Esophagus muscularis mucosa (tissue), 4 donors: ENCODE measurements at regions not wholly inside any gene's neighbourhood (a gene's known extent, or its start where the extent isn't known, plus 50 kb on each side); places are given as distances from the start of the nearest gene placed in this dataset.
A peak's percentile ranks its signal among the peaks of the same experiment; 100 is the strongest.

ENCODE experiments used
- DNase-seq: peaks from one replicate; pipeline ENCODE4 v3.0.0-alpha.2; 2017; ENCODE audit errors: extremely low spot score
- H3K27ac ChIP-seq, 4 donors: fragments of 200-600 bp; sonication (generic); replicated peaks in 1 of 4; 1 replicate in 3 of 4; 2 replicates in 1 of 4; pipeline ENCODE4 v1.5.1; 2016 to 2019; ENCODE audit warnings: mild to moderate bottlenecking in 1 of 4
- H3K27me3 ChIP-seq, 4 donors: fragments of 200-600 bp; sonication (generic); one replicate each; pipeline versions ENCODE4 v1.5.1 to v1.6.0; 2016 to 2019
- H3K36me3 ChIP-seq, 4 donors: fragments of 200-600 bp; sonication (generic); one replicate each; pipeline ENCODE4 v1.5.1; 2016 to 2019
- H3K4me1 ChIP-seq, 4 donors: fragments of 200-600 bp; sonication (generic); one replicate each; pipeline ENCODE4 v1.5.1; 2016 to 2019
- H3K4me3 ChIP-seq, 4 donors: fragments of 200-600 bp; sonication (generic); 1 replicate in 2 of 4; 2 replicates in 2 of 4; pipeline ENCODE4 v1.5.1; 2016 to 2019; ENCODE audit warnings: mild to moderate bottlenecking in 4 of 4, moderate library complexity in 1 of 4
- H3K9me3 ChIP-seq, 4 donors: fragments of 200-600 bp; sonication (generic); 1 replicate in 3 of 4; 2 replicates in 1 of 4; pipeline ENCODE4 v1.5.1; 2016 to 2019
- CTCF ChIP-seq, 3 experiments: fragments of 200-600 bp in 2 of 3; fragments of 450-650 bp in 1 of 3; sonication (generic) in 2 of 3; IDR thresholded peaks; one replicate each; pipeline ENCODE4 v1.5.1; 2017 to 2019; ENCODE audit warnings: antibody characterized with exemption in 3 of 3, mild to moderate bottlenecking in 2 of 3, moderate library complexity in 1 of 3
- EP300 ChIP-seq: sonication (generic); formaldehyde crosslinking; IDR thresholded peaks from one replicate; pipeline ENCODE4 v1.6.1; 2017; ENCODE audit warnings: antibody characterized with exemption
- POLR2A ChIP-seq: fragments of 450-650 bp; IDR thresholded peaks from one replicate; pipeline ENCODE4 v1.6.1; 2017; ENCODE audit warnings: antibody characterized with exemption, moderate library complexity, mild to moderate bottlenecking, low read depth
- POLR2AphosphoS5 ChIP-seq, 2 donors: sonication (generic); formaldehyde crosslinking; IDR thresholded peaks; one replicate each; pipeline ENCODE4 v1.6.1; 2017; ENCODE audit warnings: antibody characterized with exemption in 2 of 2
- WGBS: methylation state at CpG from one replicate; pipeline ENCODE4 v1.1.5; 2018; 5-methylcytosine and 5-hydroxymethylcytosine counted together
- intact Hi-C: fragments of 100-400 bp; cut with DNase I; formaldehyde crosslinking; loops from one replicate; pipeline ENCODE4 v1.15.1; 2023

DNA sequence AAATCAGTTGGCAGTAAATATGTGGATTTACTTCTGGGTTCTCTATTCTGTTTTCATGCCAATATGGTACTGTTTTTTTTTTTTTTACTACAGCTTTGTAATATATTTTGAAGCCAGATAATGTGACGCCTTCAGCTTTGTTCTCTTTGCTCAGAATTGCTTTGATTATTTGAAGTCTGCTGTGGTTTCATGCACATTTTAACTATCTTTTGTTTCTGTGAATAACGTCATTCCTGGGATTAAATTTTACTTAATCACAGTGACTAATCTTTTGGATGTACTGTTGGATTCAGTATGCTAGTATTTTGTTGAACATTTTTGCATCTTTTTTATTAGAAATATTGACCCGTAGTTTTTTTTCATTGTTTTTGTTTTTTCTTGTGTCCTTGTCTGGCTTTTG is 576.5 kb downstream of the ZNF385D start:
- intact Hi-C loops: no loop called here

DNA sequence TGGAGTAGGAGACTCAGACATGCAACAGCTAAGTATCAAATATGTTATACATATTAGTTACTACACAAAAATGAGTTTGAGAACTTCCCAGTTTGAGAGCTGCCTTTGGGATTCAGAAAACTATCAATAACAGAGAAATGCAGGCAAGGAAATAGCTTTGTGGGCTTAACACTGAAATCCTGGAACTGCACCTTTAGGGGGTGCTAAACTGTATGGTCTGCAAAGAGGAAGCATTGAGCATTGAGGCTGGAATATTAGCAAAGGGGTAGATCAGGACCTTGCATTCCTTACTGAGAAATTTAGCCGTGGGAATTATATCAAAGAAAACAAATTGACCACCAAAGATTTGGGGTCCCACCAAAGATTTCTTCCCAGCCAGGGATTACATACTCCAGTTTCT is 580.0 kb downstream of the ZNF385D start:
- H3K27ac ChIP-seq: no peak overlapping the region
- DNase-seq: no peak
- 71% methylated on average over 1 of the region's 1 CpG for WGBS
- H3K36me3 ChIP-seq: no peaks in the 10 kb centered on the region
- peaks cover 0 to 4% (median under 1%) of the 10 kb centered on the region in 4 donors for H3K9me3 ChIP-seq
- H3K27me3 ChIP-seq: no peaks in the 10 kb centered on the region
- no peaks in the 10 kb centered on the region for H3K4me1 ChIP-seq
- no peak for TF ChIP-seq POLR2AphosphoS5 (IDR thresholded peaks at IDR 0.05)
- peak in 1 of 3 experiments; percentile 20 for TF ChIP-seq CTCF (IDR thresholded peaks at IDR 0.05)
- no peak for TF ChIP-seq POLR2A
- no peak for TF ChIP-seq EP300
- intact Hi-C loops: no loop called here
- no peak overlapping the region for H3K4me3 ChIP-seq

More for the DNA sequence above, 576.5 kb downstream of the ZNF385D start:
- Histone ChIP-seq H3K4me3 (no peak overlapping the region), H3K27ac (no peak overlapping the region), H3K9me3 (peaks cover 0 to 29% (median 25%) of the 10 kb centered on the region in 4 donors), H3K4me1 (no peaks in the 10 kb centered on the region), H3K27me3 (no peaks in the 10 kb centered on the region), H3K36me3 (no peaks in the 10 kb centered on the region)
- WGBS: 62% methylated on average over 3 of the region's 3 CpGs
- no peak for DNase-seq
- TF ChIP-seq CTCF (IDR thresholded peaks at IDR 0.05) (no peak), EP300 (no peak), POLR2AphosphoS5 (IDR thresholded peaks at IDR 0.05) (no peak), POLR2A (no peak)

- DNase-seq: no peak
- TF ChIP-seq POLR2AphosphoS5 (IDR thresholded peaks at IDR 0.05): no peak
- no peak for TF ChIP-seq CTCF (IDR thresholded peaks at IDR 0.05)
- TF ChIP-seq EP300: no peak
- TF ChIP-seq POLR2A: no peak
- intact Hi-C loops: no loop called here
- 59% methylated on average over 3 of the region's 3 CpGs for WGBS
- Histone ChIP-seq H3K36me3 (no peaks in the 10 kb centered on the region), H3K9me3 (peaks cover 0 to 4% (median 0%) of the 10 kb centered on the region in 4 donors), H3K4me3 (no peak overlapping the region), H3K27ac (no peak overlapping the region), H3K4me1 (no peaks in the 10 kb centered on the region), H3K27me3 (no peaks in the 10 kb centered on the region)
Observed at GRCh38 chr3:21169948-21170347, 581.1 kb downstream of the ZNF385D start.

DNA sequence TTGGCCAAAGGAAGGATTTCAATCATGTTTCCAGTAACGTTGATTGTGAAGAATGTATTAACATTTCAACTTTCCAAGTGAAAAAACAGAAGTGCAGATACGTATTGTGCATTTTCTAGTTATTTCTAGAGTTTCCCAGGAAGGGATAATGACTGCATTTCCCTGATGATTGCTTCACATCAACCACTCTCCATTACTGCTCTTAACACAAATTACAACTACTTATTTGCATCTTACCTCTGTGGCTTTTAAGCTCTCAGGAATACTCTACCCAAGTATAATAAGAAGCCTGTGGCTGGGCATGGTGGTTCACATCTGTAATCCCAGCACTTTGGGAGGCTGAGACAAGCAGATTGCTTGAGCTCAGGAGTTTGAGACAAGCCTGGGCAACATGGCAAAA is 582.5 kb downstream of the ZNF385D start:
- Histone ChIP-seq H3K27ac (no peak overlapping the region), H3K4me3 (no peak overlapping the region), H3K36me3 (no peaks in the 10 kb centered on the region), H3K9me3 (no peaks in the 10 kb centered on the region), H3K4me1 (no peaks in the 10 kb centered on the region), H3K27me3 (no peaks in the 10 kb centered on the region)
- 87% methylated on average over 2 of the region's 2 CpGs for WGBS
- no peak for DNase-seq
- intact Hi-C loops: no loop called here
- TF ChIP-seq EP300 (no peak), POLR2AphosphoS5 (IDR thresholded peaks at IDR 0.05) (no peak), CTCF (IDR thresholded peaks at IDR 0.05) (no peak), POLR2A (no peak)

GRCh38 chr3:21163956-21164355 is 587.1 kb downstream of the ZNF385D start:
- no peak for DNase-seq
- 96% methylated on average over 3 of the region's 3 CpGs for WGBS
- TF ChIP-seq POLR2AphosphoS5 (IDR thresholded peaks at IDR 0.05) (no peak), EP300 (no peak), CTCF (IDR thresholded peaks at IDR 0.05) (no peak), POLR2A (no peak)
- no peak overlapping the region for H3K4me3 ChIP-seq
- intact Hi-C loops: no loop called here
- no peaks in the 10 kb centered on the region for H3K27me3 ChIP-seq
- no peak overlapping the region for H3K27ac ChIP-seq
- no peaks in the 10 kb centered on the region for H3K9me3 ChIP-seq
- no peaks in the 10 kb centered on the region for H3K36me3 ChIP-seq
- no peaks in the 10 kb centered on the region for H3K4me1 ChIP-seq
